ENCODE measurements at regions not wholly inside any gene's neighbourhood (a gene's known extent, or its start where the extent isn't known, plus 50 kb on each side); places are given as distances from the start of the nearest gene placed in this dataset.

DNA sequence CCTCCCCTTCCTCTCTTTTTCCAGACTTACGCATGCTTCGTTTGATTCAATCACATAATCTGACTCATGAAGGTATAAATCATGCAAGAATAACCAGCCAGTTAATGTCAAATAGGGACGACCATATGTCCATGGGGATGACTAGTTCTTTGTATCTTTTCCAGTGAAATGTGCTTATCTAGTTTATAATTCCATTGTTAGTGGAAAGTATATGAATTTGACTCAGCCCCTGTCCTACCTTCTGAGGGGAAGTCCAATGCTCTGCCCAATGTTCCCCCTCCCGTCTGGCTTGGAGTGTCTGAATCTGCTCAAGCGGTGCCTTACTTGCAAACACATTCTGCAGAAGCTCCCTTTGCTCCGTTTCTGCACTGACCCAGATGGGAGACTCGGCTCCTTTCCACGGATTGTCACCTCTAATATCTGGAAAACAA lies 55.0 kb upstream of the EPHB3 start:
- TF ChIP-seq, protein P1, sequence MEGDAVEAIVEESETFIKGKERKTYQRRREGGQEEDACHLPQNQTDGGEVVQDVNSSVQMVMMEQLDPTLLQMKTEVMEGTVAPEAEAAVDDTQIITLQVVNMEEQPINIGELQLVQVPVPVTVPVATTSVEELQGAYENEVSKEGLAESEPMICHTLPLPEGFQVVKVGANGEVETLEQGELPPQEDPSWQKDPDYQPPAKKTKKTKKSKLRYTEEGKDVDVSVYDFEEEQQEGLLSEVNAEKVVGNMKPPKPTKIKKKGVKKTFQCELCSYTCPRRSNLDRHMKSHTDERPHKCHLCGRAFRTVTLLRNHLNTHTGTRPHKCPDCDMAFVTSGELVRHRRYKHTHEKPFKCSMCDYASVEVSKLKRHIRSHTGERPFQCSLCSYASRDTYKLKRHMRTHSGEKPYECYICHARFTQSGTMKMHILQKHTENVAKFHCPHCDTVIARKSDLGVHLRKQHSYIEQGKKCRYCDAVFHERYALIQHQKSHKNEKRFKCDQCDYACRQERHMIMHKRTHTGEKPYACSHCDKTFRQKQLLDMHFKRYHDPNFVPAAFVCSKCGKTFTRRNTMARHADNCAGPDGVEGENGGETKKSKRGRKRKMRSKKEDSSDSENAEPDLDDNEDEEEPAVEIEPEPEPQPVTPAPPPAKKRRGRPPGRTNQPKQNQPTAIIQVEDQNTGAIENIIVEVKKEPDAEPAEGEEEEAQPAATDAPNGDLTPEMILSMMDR (IDR thresholded peaks at IDR 0.05) = no peak
- TF ChIP-seq POLR2A (IDR thresholded peaks at IDR 0.05) = no peak
